Erythroblast (primary cell): ENCODE measurements at regions not wholly inside any gene's neighbourhood (a gene's known extent, or its start where the extent isn't known, plus 50 kb on each side); places are given as distances from the start of the nearest gene placed in this dataset.

ENCODE experiments used
- GATA1 ChIP-seq: IDR thresholded peaks from 2 replicates; pipeline ENCODE4 v1.6.1; 2011; ENCODE audit warnings: low read depth, mild to moderate bottlenecking, control low read depth, low read length, moderate library complexity
- POLR2A ChIP-seq: IDR thresholded peaks from 2 replicates; pipeline ENCODE4 v1.6.1; 2011; ENCODE audit warnings: mild to moderate bottlenecking, low read length

DNA sequence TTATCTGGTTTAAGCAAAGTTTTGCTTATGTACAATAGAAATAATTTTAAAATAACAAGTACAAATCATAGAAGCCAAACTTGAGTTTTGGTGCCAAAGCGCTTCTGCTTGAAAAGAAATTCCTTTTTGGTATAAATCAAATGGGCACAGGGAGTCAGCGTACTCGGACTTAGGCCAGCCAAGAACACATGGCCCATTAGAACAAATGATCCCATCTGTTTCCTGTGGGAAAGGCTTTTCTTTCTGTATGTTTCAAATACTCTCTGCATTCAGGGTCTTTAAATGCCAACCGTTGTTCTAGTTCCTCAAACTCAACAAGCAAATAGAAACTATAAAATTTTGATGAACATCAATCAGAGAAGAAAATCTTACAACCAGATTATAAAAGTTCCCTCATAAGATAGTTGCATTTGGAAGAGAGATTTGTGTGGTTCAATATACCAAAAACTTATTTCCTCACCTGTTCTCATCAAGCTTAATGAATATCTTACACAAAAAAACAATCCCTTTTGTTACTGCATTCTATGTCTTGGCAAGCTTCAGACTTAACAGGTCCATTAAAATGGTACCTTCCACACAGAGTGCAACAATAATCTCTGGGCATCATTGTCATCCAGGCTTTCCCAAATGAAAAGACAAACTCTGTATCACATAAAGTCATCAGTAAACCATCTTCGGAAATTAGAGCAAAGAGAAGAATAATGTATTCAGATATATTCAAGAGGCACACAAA, 739.8 kb upstream of the API5 start:
- TF ChIP-seq POLR2A = no peak
- TF ChIP-seq GATA1 = no peak
